GM23338 (cell line): ENCODE measurements at regions not wholly inside any gene's neighbourhood (a gene's known extent, or its start where the extent isn't known, plus 50 kb on each side); places are given as distances from the start of the nearest gene placed in this dataset.

Experiments
- ATAC-seq: fragments of 200-7000 bp; cut with Tn5 transposase; 3 replicates; pipeline ENCODE4 v1.9.1; 2020
- DNase-seq: peaks from one replicate; pipeline ENCODE4 v3.0.0-alpha.2; 2015; ENCODE audit warnings: low spot score
- H2AFZ ChIP-seq: fragments of 200-600 bp; sonication (generic); 2 replicates; pipeline ENCODE4 v1.8.0; 2016; ENCODE audit warnings: antibody characterized with exemption, mild to moderate bottlenecking, moderate library complexity
- H3F3A ChIP-seq: fragments of 200-600 bp; sonication (generic); replicated peaks from 2 replicates; pipeline ENCODE4 v1.8.0; 2017; ENCODE audit warnings: antibody characterized with exemption, mixed run types, low read depth
- H3K27ac ChIP-seq: fragments of 200-600 bp; sonication (generic); 2 replicates; pipeline ENCODE4 v1.6.1; 2016; ENCODE audit warnings: low read depth
- H3K27me3 ChIP-seq: fragments of 200-600 bp; sonication (generic); 2 replicates; pipeline ENCODE4 v1.8.0; 2016; ENCODE audit warnings: mild to moderate bottlenecking, mixed run types, moderate library complexity; ENCODE audit not compliant: insufficient read depth
- H3K36me3 ChIP-seq: fragments of 200-600 bp; sonication (generic); 2 replicates; pipeline ENCODE4 v1.8.0; 2016; ENCODE audit warnings: mild to moderate bottlenecking; ENCODE audit not compliant: insufficient read depth
- H3K4me1 ChIP-seq: fragments of 200-600 bp; sonication (generic); 2 replicates; pipeline ENCODE4 v1.8.0; 2016; ENCODE audit warnings: mild to moderate bottlenecking, moderate library complexity; ENCODE audit not compliant: insufficient read depth
- H3K4me2 ChIP-seq: fragments of 200-600 bp; sonication (generic); 2 replicates; pipeline ENCODE4 v1.7.1; 2017; ENCODE audit warnings: mixed run types
- H3K4me3 ChIP-seq: fragments of 200-600 bp; sonication (generic); 2 replicates; pipeline ENCODE4 v1.6.1; 2016; ENCODE audit warnings: mixed run types
- H3K79me2 ChIP-seq: fragments of 200-600 bp; sonication (generic); replicated peaks from 2 replicates; pipeline ENCODE4 v1.8.0; 2017; ENCODE audit warnings: mild to moderate bottlenecking; ENCODE audit not compliant: insufficient read depth
- H3K9me2 ChIP-seq: fragments of 200-600 bp; sonication (generic); 2 replicates; pipeline ENCODE4 v1.8.0; 2017; ENCODE audit not compliant: insufficient read depth
- H4K20me1 ChIP-seq: fragments of 200-600 bp; sonication (generic); replicated peaks from 2 replicates; pipeline ENCODE4 v1.8.0; 2017; ENCODE audit warnings: mild to moderate bottlenecking; ENCODE audit not compliant: insufficient read depth
- H3K27ac Mint-ChIP-seq: 2 replicates; pipeline ENCODE4 v1.8.0; 2020; ENCODE audit warnings: inconsistent platforms, mild to moderate bottlenecking, moderate library complexity, mixed read lengths
- H3K27me3 Mint-ChIP-seq: 3 replicates; pipeline ENCODE4 v1.8.0; 2022; ENCODE audit warnings: low read depth, mild to moderate bottlenecking, moderate library complexity, mixed read lengths, inconsistent platforms; ENCODE audit not compliant: insufficient read depth, poor library complexity
- H3K36me3 Mint-ChIP-seq: 3 replicates; pipeline ENCODE4 v1.8.0; 2021; ENCODE audit warnings: low read depth, mild to moderate bottlenecking, inconsistent platforms, moderate library complexity, mixed read lengths
- H3K4me1 Mint-ChIP-seq: 3 replicates; pipeline ENCODE4 v1.8.0; 2020; ENCODE audit warnings: mild to moderate bottlenecking, inconsistent platforms, mixed read lengths
- H3K4me3 Mint-ChIP-seq: 3 replicates; pipeline ENCODE4 v1.8.0; 2021; ENCODE audit warnings: moderate library complexity, mild to moderate bottlenecking, inconsistent platforms, mixed read lengths
- H3K9me3 Mint-ChIP-seq: 3 replicates; pipeline ENCODE4 v1.8.0; 2020; ENCODE audit warnings: moderate library complexity, mild to moderate bottlenecking, inconsistent platforms, mixed read lengths
- CREB1 ChIP-seq: fragments of 250-450 bp; sonication (Bioruptor Pico); IDR thresholded peaks from 2 replicates; pipeline ENCODE4 v1.5.0; 2020; ENCODE audit warnings: low read depth, mild to moderate bottlenecking, moderate library complexity
- CTCF ChIP-seq, 2 experiments: fragments of 200-600 bp in 1 of 2; sonication (generic) in 1 of 2; conservative IDR thresholded peaks; 2 replicates each; pipeline versions ENCODE4 v1.5.1 to v1.6.1; 2016 to 2017; ENCODE audit warnings: antibody characterized with exemption in 2 of 2, low read depth in 2 of 2, mild to moderate bottlenecking in 2 of 2, moderate library complexity in 1 of 2
- ETS1 ChIP-seq: IDR thresholded peaks from 2 replicates; pipeline ENCODE4 v1.6.1; 2016; ENCODE audit warnings: antibody characterized with exemption
- EZH2phosphoT487 ChIP-seq: fragments of 200-600 bp; sonication (generic); IDR thresholded peaks from one replicate; pipeline ENCODE4 v1.8.1; 2018; ENCODE audit warnings: antibody characterized with exemption; ENCODE audit not compliant: unreplicated experiment
- JUNB ChIP-seq: IDR thresholded peaks from one replicate; pipeline ENCODE4 v1.6.1; 2016; ENCODE audit warnings: antibody characterized with exemption; ENCODE audit not compliant: unreplicated experiment
- NANOG ChIP-seq: IDR thresholded peaks from 2 replicates; pipeline ENCODE4 v1.6.1; 2016; ENCODE audit warnings: antibody characterized with exemption, borderline replicate concordance
- POLR2AphosphoS5 ChIP-seq: IDR thresholded peaks from 2 replicates; pipeline ENCODE4 v1.6.1; 2016; ENCODE audit warnings: antibody characterized with exemption, low read depth
- REST ChIP-seq: IDR thresholded peaks from one replicate; pipeline ENCODE4 v1.6.1; 2018; ENCODE audit warnings: antibody characterized with exemption; ENCODE audit not compliant: unreplicated experiment
- STAT1 ChIP-seq: IDR thresholded peaks from one replicate; pipeline ENCODE4 v1.6.1; 2016; ENCODE audit warnings: antibody characterized with exemption; ENCODE audit not compliant: unreplicated experiment
- ZNF114 ChIP-seq: fragments of 250-450 bp; sonication (Bioruptor Pico); IDR thresholded peaks from 2 replicates; pipeline ENCODE4 v1.5.0; 2020; ENCODE audit warnings: mild to moderate bottlenecking, moderate library complexity
- ZNF462 ChIP-seq: fragments of 250-450 bp; sonication (Bioruptor Pico); IDR thresholded peaks from 2 replicates; pipeline ENCODE4 v1.5.0; 2020; ENCODE audit warnings: mild to moderate bottlenecking, moderate library complexity

DNA sequence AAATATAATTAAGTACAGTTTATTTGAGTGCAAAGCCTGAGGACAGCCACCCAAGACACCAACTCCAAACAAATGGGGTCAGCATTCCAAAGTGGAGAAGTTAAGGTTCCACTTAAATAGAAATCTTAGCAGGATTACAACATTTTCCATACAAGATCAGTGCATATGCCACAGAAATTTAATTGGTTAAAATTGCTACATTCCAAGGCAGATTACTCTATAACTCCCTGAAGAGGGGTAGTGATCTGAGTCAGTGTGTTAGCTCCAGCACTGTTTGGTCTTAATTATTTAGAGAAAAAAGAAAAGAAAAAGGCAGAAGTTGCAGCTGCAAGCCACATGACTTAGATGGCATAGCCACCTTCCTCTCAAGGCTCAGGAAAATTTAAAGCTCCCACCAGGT, 297.5 kb downstream of the HHIPL2 start:
- Histone ChIP-seq H3K79me2 (no peaks in the 10 kb centered on the region), H3K27ac (no peak overlapping the region), H3K27me3 (no peaks in the 10 kb centered on the region), H4K20me1 (no peaks in the 10 kb centered on the region), H3K9me2 (peaks cover 4% of the 10 kb centered on the region; the same call in 1 of the 2 replicates), H3F3A (no peaks in the 10 kb centered on the region), H3K36me3 (no peaks in the 10 kb centered on the region), H3K4me2 (no peak overlapping the region), H3K4me1 (peaks cover 30% of the 10 kb centered on the region), H2AFZ (no peak overlapping the region), H3K4me3 (no peak overlapping the region)
- ATAC-seq: no peak
- TF ChIP-seq CTCF (conservative IDR thresholded peaks at IDR 0.05; ENCODE audit: low read depth in 2 of 2) (no peak), CREB1 (no peak), JUNB (no peak), NANOG (no peak), ETS1 (no peak), STAT1 (no peak), EZH2phosphoT487 (no peak), POLR2AphosphoS5 (no peak), REST (no peak), ZNF462 (CRISPR knock-in tag) (no peak), ZNF114 (CRISPR knock-in tag) (no peak)
- Mint-ChIP-seq H3K36me3 (no peaks in the 10 kb centered on the region; the same call in 2 of the 3 replicates), H3K9me3 (peaks cover 8% of the 10 kb centered on the region; the same call in 2 of the 3 replicates), H3K4me1 (peaks cover 34% of the 10 kb centered on the region), H3K27me3 (peaks cover 3% of the 10 kb centered on the region), H3K27ac (no peak overlapping the region), H3K4me3 (no peak overlapping the region)
- no peak for DNase-seq
